Type B pancreatic cell (in vitro differentiated cells): ENCODE measurements at regions not wholly inside any gene's neighbourhood (a gene's known extent, or its start where the extent isn't known, plus 50 kb on each side); places are given as distances from the start of the nearest gene placed in this dataset.

ENCODE experiments used
- DNase-seq: peaks from one replicate; pipeline ENCODE4 v3.0.0; 2021; ENCODE audit warnings: mixed read lengths; ENCODE audit not compliant: unreplicated experiment; ENCODE audit errors: extremely low spot score
- H3K27ac Mint-ChIP-seq: 2 replicates; pipeline ENCODE4 v1.8.0; 2021; ENCODE audit warnings: mild to moderate bottlenecking, mixed read lengths
- H3K27me3 Mint-ChIP-seq: 2 replicates; pipeline ENCODE4 v1.8.0; 2021; ENCODE audit warnings: mixed read lengths
- H3K36me3 Mint-ChIP-seq: 2 replicates; pipeline ENCODE4 v1.8.0; 2021; ENCODE audit warnings: mixed read lengths
- H3K4me1 Mint-ChIP-seq: one replicate; pipeline ENCODE4 v1.8.0; 2021; ENCODE audit warnings: mixed read lengths; ENCODE audit not compliant: unreplicated experiment
- H3K4me3 Mint-ChIP-seq: 2 replicates; pipeline ENCODE4 v1.8.0; 2021; ENCODE audit warnings: mild to moderate bottlenecking, mixed read lengths
- H3K9me3 Mint-ChIP-seq: 2 replicates; pipeline ENCODE4 v1.8.0; 2021; ENCODE audit warnings: mixed read lengths
- TF ChIP-seq, protein P1 (sequence below): fragments of 200-600 bp; sonication (generic); conservative IDR thresholded peaks from 2 replicates; pipeline ENCODE4 v1.5.0; 2021; ENCODE audit warnings: antibody characterized with exemption, mild to moderate bottlenecking

DNA sequence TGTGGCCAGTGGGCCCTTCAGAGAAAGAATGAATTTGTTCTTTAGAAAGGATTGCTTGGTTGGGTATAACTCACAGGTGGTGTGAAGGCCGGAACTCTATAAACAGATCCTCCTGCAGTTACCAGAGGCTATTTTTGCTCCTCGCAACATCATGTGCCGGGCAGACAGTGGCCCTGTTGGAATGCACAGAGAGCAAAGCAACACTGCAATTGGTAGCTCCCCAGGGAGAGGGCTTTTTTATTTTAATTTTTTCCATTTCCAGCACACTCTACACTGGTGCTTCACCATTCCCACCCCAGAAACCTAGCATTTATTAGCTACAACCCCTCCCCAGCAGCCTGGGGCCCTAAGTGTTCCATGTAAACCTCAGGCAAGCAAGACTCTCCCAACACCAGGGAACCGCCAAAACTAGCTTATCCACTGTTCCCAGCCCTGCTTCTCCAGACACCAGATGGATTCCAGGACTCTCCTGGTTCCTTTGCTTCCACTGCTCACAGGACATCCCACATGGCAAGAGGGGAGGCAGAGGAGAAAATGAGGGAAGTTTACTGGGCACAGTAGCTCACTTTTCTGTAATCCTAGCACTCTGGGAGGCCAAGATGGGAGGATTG lies 75.1 kb upstream of the TMEM164 start:
- Mint-ChIP-seq H3K9me3 (no peaks in the 10 kb centered on the region), H3K27me3 (no peaks in the 10 kb centered on the region), H3K4me3 (no peak overlapping the region), H3K27ac (no peak overlapping the region), H3K4me1 (no peaks in the 10 kb centered on the region), H3K36me3 (no peaks in the 10 kb centered on the region)
- no peak for DNase-seq
- TF ChIP-seq, protein P1, sequence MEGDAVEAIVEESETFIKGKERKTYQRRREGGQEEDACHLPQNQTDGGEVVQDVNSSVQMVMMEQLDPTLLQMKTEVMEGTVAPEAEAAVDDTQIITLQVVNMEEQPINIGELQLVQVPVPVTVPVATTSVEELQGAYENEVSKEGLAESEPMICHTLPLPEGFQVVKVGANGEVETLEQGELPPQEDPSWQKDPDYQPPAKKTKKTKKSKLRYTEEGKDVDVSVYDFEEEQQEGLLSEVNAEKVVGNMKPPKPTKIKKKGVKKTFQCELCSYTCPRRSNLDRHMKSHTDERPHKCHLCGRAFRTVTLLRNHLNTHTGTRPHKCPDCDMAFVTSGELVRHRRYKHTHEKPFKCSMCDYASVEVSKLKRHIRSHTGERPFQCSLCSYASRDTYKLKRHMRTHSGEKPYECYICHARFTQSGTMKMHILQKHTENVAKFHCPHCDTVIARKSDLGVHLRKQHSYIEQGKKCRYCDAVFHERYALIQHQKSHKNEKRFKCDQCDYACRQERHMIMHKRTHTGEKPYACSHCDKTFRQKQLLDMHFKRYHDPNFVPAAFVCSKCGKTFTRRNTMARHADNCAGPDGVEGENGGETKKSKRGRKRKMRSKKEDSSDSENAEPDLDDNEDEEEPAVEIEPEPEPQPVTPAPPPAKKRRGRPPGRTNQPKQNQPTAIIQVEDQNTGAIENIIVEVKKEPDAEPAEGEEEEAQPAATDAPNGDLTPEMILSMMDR, result no peak

GRCh38 chrX:109928596-109929335 lies 74.1 kb upstream of the TMEM164 start:
- no peaks in the 10 kb centered on the region for H3K36me3 Mint-ChIP-seq
- H3K4me1 Mint-ChIP-seq, result no peaks in the 10 kb centered on the region
- no peaks in the 10 kb centered on the region for H3K27me3 Mint-ChIP-seq
- H3K9me3 Mint-ChIP-seq, result peaks cover 5% of the 10 kb centered on the region
- DNase-seq, result no peak
- H3K4me3 Mint-ChIP-seq, result no peak overlapping the region
- TF ChIP-seq, protein P1, result no peak
- no peak overlapping the region for H3K27ac Mint-ChIP-seq

GRCh38 chrX:109931677-109932076 lies 71.2 kb upstream of the TMEM164 start:
- Mint-ChIP-seq H3K9me3 (peaks cover 5% of the 10 kb centered on the region), H3K4me1 (peaks cover 5% of the 10 kb centered on the region), H3K4me3 (no peak overlapping the region), H3K36me3 (no peaks in the 10 kb centered on the region), H3K27me3 (peaks cover 3% of the 10 kb centered on the region), H3K27ac (no peak overlapping the region)
- TF ChIP-seq, protein P1, result no peak
- no peak for DNase-seq

DNA sequence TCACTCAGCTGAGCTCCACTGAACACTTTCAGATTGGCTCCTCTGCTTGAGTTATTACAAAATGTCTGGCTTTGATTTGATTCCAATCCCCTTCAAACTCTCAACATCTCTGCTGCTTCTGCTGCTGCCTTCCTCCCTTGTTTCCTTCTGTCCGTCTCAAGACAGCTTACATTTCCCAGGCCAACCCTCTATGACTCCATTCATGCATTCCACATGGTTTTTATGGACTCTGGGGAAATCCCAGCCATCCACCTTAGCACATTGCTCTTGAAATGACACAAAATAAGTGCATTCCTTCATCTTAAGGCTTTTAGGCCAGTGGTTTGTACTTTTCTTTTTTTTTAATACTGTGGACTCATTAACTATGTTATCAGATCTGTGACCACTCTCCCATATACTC lies 68.5 kb upstream of the TMEM164 start:
- Mint-ChIP-seq H3K4me1 (peaks cover 5% of the 10 kb centered on the region), H3K9me3 (peaks cover 5% of the 10 kb centered on the region), H3K4me3 (no peak overlapping the region), H3K27ac (no peak overlapping the region), H3K27me3 (peaks cover 3% of the 10 kb centered on the region), H3K36me3 (no peaks in the 10 kb centered on the region)
- TF ChIP-seq, protein P1, result no peak
- DNase-seq, result no peak

- Mint-ChIP-seq H3K27me3 (peaks cover 3% of the 10 kb centered on the region), H3K9me3 (peaks cover 5% of the 10 kb centered on the region), H3K4me3 (no peak overlapping the region), H3K27ac (no peak overlapping the region), H3K36me3 (no peaks in the 10 kb centered on the region), H3K4me1 (peaks cover 5% of the 10 kb centered on the region)
- DNase-seq, result no peak
- TF ChIP-seq, protein P1, result no peak
These were observed 68.0 kb upstream of the TMEM164 start for GRCh38 chrX:109934935-109935334.
